ENCODE measurements at regions not wholly inside any gene's neighbourhood (a gene's known extent, or its start where the extent isn't known, plus 50 kb on each side); places are given as distances from the start of the nearest gene placed in this dataset.

DNA sequence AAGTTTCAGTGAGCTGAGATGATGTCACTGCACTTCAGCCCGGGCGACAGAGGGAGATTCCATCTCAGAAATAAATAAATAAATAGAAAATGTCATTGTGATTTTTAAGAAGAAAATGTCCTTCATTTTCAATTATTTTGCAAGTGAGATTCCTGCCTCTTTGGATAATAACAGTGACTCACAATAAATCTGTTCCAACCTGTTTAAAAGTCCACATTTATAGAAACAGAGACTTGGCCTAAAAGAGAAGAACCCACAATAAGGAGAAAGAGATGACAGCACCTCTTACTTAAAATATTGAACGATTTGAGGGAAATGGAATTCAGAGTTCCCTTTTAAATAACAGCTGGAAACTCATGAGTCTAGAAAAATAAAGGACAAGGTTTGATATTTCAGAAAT lies 373.4 kb upstream of the NOX3 start:
- Histone ChIP-seq H3K27me3 (ENCODE audit: insufficient read depth) (no peaks in the 10 kb centered on the region), H3K79me2 (replicated peaks; ENCODE audit: insufficient read depth) (no peaks in the 10 kb centered on the region), H3K4me1 (ENCODE audit: insufficient read depth) (no peaks in the 10 kb centered on the region), H4K20me1 (replicated peaks; ENCODE audit: insufficient read depth) (no peaks in the 10 kb centered on the region), H2AFZ (no peak overlapping the region), H3K36me3 (ENCODE audit: insufficient read depth) (no peaks in the 10 kb centered on the region), H3K9me2 (ENCODE audit: insufficient read depth) (peaks cover under 1% of the 10 kb centered on the region; the same call in 1 of the 2 replicates), H3F3A (replicated peaks; ENCODE audit: low read depth) (no peaks in the 10 kb centered on the region), H3K27ac (ENCODE audit: low read depth) (no peak overlapping the region), H3K4me3 (no peak overlapping the region), H3K4me2 (no peak overlapping the region)
- ATAC-seq (no peak), DNase-seq (ENCODE audit: low spot score) (no peak)
- H3K4me3 Mint-ChIP-seq = no peak overlapping the region
- no peaks in the 10 kb centered on the region for H3K27me3 Mint-ChIP-seq (ENCODE audit: insufficient read depth, low read depth, poor library complexity)
- no peaks in the 10 kb centered on the region for H3K9me3 Mint-ChIP-seq
- H3K27ac Mint-ChIP-seq = no peak overlapping the region
- no peaks in the 10 kb centered on the region for H3K36me3 Mint-ChIP-seq (ENCODE audit: low read depth)
- TF ChIP-seq EZH2phosphoT487 (IDR thresholded peaks at IDR 0.05; ENCODE audit: unreplicated experiment) (no peak), CTCF (conservative IDR thresholded peaks at IDR 0.05; ENCODE audit: low read depth in 2 of 2) (no peak), NANOG (IDR thresholded peaks at IDR 0.05; ENCODE audit: borderline replicate concordance) (no peak), EZH2 (IDR thresholded peaks at IDR 0.05; ENCODE audit: low read depth, unreplicated experiment) (no peak), STAT1 (IDR thresholded peaks at IDR 0.05; ENCODE audit: unreplicated experiment) (no peak), ZNF331 (CRISPR knock-in tag; IDR thresholded peaks at IDR 0.05; ENCODE audit: low read depth) (no peak), CREB1 (CRISPR knock-in tag; IDR thresholded peaks at IDR 0.05; ENCODE audit: low read depth) (no peak), ZNF114 (CRISPR knock-in tag; IDR thresholded peaks at IDR 0.05) (no peak)
- no peaks in the 10 kb centered on the region for H3K4me1 Mint-ChIP-seq

GRCh38 chr6:155818698-155819097 lies 363.1 kb upstream of the NOX3 start:
- Histone ChIP-seq H2AFZ (no peak overlapping the region), H3K9me2 (ENCODE audit: insufficient read depth) (0 out of 2 replicates have a peak, but pooled peaks cover 3% of the 10 kb centered on the region), H3K27ac (ENCODE audit: low read depth) (no peak overlapping the region), H3K36me3 (ENCODE audit: insufficient read depth) (no peaks in the 10 kb centered on the region), H3K4me2 (no peak overlapping the region), H3K4me1 (ENCODE audit: insufficient read depth) (no peaks in the 10 kb centered on the region), H3F3A (replicated peaks; ENCODE audit: low read depth) (no peaks in the 10 kb centered on the region), H3K79me2 (replicated peaks; ENCODE audit: insufficient read depth) (no peaks in the 10 kb centered on the region), H3K27me3 (ENCODE audit: insufficient read depth) (no peaks in the 10 kb centered on the region), H3K4me3 (no peak overlapping the region), H4K20me1 (replicated peaks; ENCODE audit: insufficient read depth) (no peaks in the 10 kb centered on the region)
- Mint-ChIP-seq H3K4me3 (no peak overlapping the region), H3K27me3 (ENCODE audit: insufficient read depth, low read depth, poor library complexity) (peaks cover 2% of the 10 kb centered on the region), H3K9me3 (no peaks in the 10 kb centered on the region), H3K27ac (no peak overlapping the region), H3K4me1 (peaks cover 2% of the 10 kb centered on the region; the same call in 2 of the 3 replicates), H3K36me3 (ENCODE audit: low read depth) (no peaks in the 10 kb centered on the region)
- ATAC-seq (no peak), DNase-seq (ENCODE audit: low spot score) (no peak)
- no peak for TF ChIP-seq NANOG (IDR thresholded peaks at IDR 0.05; ENCODE audit: borderline replicate concordance)
- no peak for TF ChIP-seq JUNB (IDR thresholded peaks at IDR 0.05; ENCODE audit: unreplicated experiment)
- TF ChIP-seq POLR2AphosphoS5 (IDR thresholded peaks at IDR 0.05; ENCODE audit: low read depth) = no peak

- no peaks in the 10 kb centered on the region for H3K36me3 Mint-ChIP-seq (ENCODE audit: low read depth)
- Histone ChIP-seq H3K4me3 (no peak overlapping the region), H3K27ac (ENCODE audit: low read depth) (no peak overlapping the region), H3F3A (replicated peaks; ENCODE audit: low read depth) (no peaks in the 10 kb centered on the region), H3K9me2 (ENCODE audit: insufficient read depth) (peaks cover 7% of the 10 kb centered on the region; the same call in 1 of the 2 replicates), H3K36me3 (ENCODE audit: insufficient read depth) (no peaks in the 10 kb centered on the region), H3K4me2 (no peak overlapping the region), H3K27me3 (ENCODE audit: insufficient read depth) (no peaks in the 10 kb centered on the region), H4K20me1 (replicated peaks; ENCODE audit: insufficient read depth) (no peaks in the 10 kb centered on the region), H2AFZ (no peak overlapping the region), H3K4me1 (ENCODE audit: insufficient read depth) (no peaks in the 10 kb centered on the region), H3K79me2 (replicated peaks; ENCODE audit: insufficient read depth) (no peaks in the 10 kb centered on the region)
- no peaks in the 10 kb centered on the region for H3K9me3 Mint-ChIP-seq
- H3K27me3 Mint-ChIP-seq (ENCODE audit: insufficient read depth, low read depth, poor library complexity) = peaks cover 2% of the 10 kb centered on the region
- ATAC-seq = no peak
- no peak for DNase-seq (ENCODE audit: low spot score)
- peaks cover 2% of the 10 kb centered on the region; the same call in 2 of the 3 replicates for H3K4me1 Mint-ChIP-seq
- H3K4me3 Mint-ChIP-seq = no peak overlapping the region
- no peak overlapping the region for H3K27ac Mint-ChIP-seq
- TF ChIP-seq ZNF114 (CRISPR knock-in tag; IDR thresholded peaks at IDR 0.05) (no peak), EZH2phosphoT487 (IDR thresholded peaks at IDR 0.05; ENCODE audit: unreplicated experiment) (no peak), ZNF331 (CRISPR knock-in tag; IDR thresholded peaks at IDR 0.05; ENCODE audit: low read depth) (no peak), EZH2 (IDR thresholded peaks at IDR 0.05; ENCODE audit: low read depth, unreplicated experiment) (no peak), NANOG (IDR thresholded peaks at IDR 0.05; ENCODE audit: borderline replicate concordance) (no peak)
These were observed 357.9 kb upstream of the NOX3 start for GRCh38 chr6:155813548-155813947.

All from GM23338 (cell line).